Naive B cell (primary cell): ENCODE measurements at regions not wholly inside any gene's neighbourhood (a gene's known extent, or its start where the extent isn't known, plus 50 kb on each side); places are given as distances from the start of the nearest gene placed in this dataset.

ENCODE experiments used
- ATAC-seq, 2 donors: fragments of 150-1000 bp; cut with Tn5 transposase; 2 replicates each; pipeline ENCODE4 v1.10.0; 2021; ENCODE audit warnings: low read depth in 2 of 2, mild to moderate bottlenecking in 2 of 2, moderate library complexity in 2 of 2
- DNase-seq: peaks from one replicate; pipeline ENCODE4 v3.0.0; 2022
- H3K27ac Mint-ChIP-seq, 6 donors: one replicate each; pipeline ENCODE4 v1.8.0; 2020 to 2022; ENCODE audit warnings: mild to moderate bottlenecking in 6 of 6, mixed read lengths in 6 of 6, moderate library complexity in 5 of 6, inconsistent platforms in 2 of 6
- H3K27me3 Mint-ChIP-seq, 3 donors: one replicate each; pipeline ENCODE4 v1.8.0; 2021 to 2022; ENCODE audit warnings: mixed read lengths in 3 of 3, mild to moderate bottlenecking in 1 of 3
- H3K36me3 Mint-ChIP-seq, 2 donors: one replicate each; pipeline ENCODE4 v1.8.0; 2020 to 2022; ENCODE audit warnings: mixed read lengths in 2 of 2, inconsistent platforms in 1 of 2, mild to moderate bottlenecking in 1 of 2
- H3K4me1 Mint-ChIP-seq, 3 donors: one replicate each; pipeline ENCODE4 v1.8.0; 2020 to 2022; ENCODE audit warnings: mixed read lengths in 3 of 3, inconsistent platforms in 1 of 3, mild to moderate bottlenecking in 1 of 3, moderate library complexity in 1 of 3
- H3K4me3 Mint-ChIP-seq, 8 donors: one replicate each; pipeline ENCODE4 v1.8.0; 2020 to 2022; ENCODE audit warnings: mild to moderate bottlenecking in 8 of 8, mixed read lengths in 8 of 8, moderate library complexity in 8 of 8, inconsistent platforms in 2 of 8
- H3K9me3 Mint-ChIP-seq, 7 donors: one replicate each; pipeline ENCODE4 v1.8.0; 2020 to 2022; ENCODE audit warnings: mixed read lengths in 7 of 7, mild to moderate bottlenecking in 5 of 7, inconsistent platforms in 2 of 7, moderate library complexity in 1 of 7

DNA sequence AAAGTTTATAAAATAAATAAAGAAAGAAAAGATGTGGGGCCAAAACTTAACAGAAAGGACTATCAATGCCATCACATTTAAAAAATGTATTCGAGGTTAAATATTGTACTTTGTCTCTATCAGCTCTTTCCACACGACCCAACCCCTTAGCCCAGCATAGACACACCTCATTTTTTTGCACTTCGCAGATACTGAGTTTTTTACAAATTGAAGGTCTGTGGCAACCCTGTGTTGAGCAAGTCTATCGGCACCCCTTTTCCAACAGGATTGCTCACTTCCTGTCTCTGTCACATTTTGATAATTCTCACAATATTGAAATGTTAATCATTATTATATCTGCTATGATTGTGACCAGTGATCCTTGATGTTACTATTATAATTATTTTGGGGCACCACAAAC, 151.6 kb upstream of the TBX20 start:
- no peaks in the 10 kb centered on the region for H3K4me1 Mint-ChIP-seq
- ATAC-seq (no peak), DNase-seq (no peak)
- H3K27ac Mint-ChIP-seq, result no peak overlapping the region
- no peak overlapping the region for H3K4me3 Mint-ChIP-seq
- no peaks in the 10 kb centered on the region for H3K36me3 Mint-ChIP-seq
- H3K9me3 Mint-ChIP-seq, result peaks cover 0 to 3% (median 0%) of the 10 kb centered on the region in 7 donors
- H3K27me3 Mint-ChIP-seq, result peaks cover 3 to 8% (median 5%) of the 10 kb centered on the region in 3 donors

DNA sequence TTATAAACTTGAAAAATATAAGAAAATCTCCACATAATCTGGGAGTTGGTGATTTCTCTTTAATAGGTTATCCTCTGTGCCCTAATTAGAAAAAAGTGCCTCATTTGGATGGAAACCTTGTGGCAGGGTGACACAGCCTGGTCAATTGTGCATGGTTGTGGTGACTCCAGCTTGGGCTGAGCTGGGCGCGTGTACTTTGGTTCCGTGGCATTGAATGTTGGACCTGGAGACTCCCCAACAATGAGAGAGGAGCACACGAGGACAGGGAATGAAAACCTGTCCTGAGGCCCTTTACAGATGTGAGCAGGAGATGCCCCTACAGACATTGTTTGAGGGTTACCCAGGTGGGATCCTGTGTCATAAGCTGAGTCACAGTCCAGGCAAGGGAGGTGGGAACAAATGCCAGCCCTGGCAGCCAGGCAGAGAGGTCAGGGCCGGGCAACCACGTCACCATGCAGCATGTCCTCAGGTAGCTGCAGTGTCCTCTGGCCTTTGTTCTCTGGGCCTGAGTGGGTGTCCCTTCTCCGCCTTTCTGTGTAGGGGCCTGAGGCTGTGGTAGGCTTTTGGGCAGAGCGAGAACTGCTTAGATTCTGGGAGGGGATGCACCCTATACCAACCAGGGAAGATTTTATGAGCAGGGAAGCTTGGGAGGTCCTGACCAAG, 147.4 kb upstream of the TBX20 start:
- Mint-ChIP-seq H3K27me3 (peaks cover 0 to 7% (median 4%) of the 10 kb centered on the region in 3 donors), H3K9me3 (peaks cover 0 to 3% (median 0%) of the 10 kb centered on the region in 7 donors), H3K4me3 (no peak overlapping the region), H3K4me1 (no peaks in the 10 kb centered on the region), H3K27ac (no peak overlapping the region), H3K36me3 (no peaks in the 10 kb centered on the region)
- no peak for DNase-seq
- ATAC-seq, result no peak

GRCh38 chr7:35399840-35400239, 145.9 kb upstream of the TBX20 start:
- no peak for ATAC-seq
- H3K4me3 Mint-ChIP-seq, result no peak overlapping the region
- no peaks in the 10 kb centered on the region for H3K36me3 Mint-ChIP-seq
- peaks cover 0 to 3% (median 0%) of the 10 kb centered on the region in 7 donors for H3K9me3 Mint-ChIP-seq
- no peak for DNase-seq
- peaks cover 0 to 7% (median 4%) of the 10 kb centered on the region in 3 donors for H3K27me3 Mint-ChIP-seq
- H3K4me1 Mint-ChIP-seq, result no peaks in the 10 kb centered on the region
- H3K27ac Mint-ChIP-seq, result no peak overlapping the region

GRCh38 chr7:35399216-35399615, 145.3 kb upstream of the TBX20 start:
- Mint-ChIP-seq H3K9me3 (peaks cover 0 to 3% (median 0%) of the 10 kb centered on the region in 7 donors), H3K27ac (no peak overlapping the region), H3K4me3 (no peak overlapping the region), H3K4me1 (no peaks in the 10 kb centered on the region), H3K36me3 (no peaks in the 10 kb centered on the region), H3K27me3 (peaks cover 0 to 7% (median 4%) of the 10 kb centered on the region in 3 donors)
- DNase-seq (no peak), ATAC-seq (no peak)

DNA sequence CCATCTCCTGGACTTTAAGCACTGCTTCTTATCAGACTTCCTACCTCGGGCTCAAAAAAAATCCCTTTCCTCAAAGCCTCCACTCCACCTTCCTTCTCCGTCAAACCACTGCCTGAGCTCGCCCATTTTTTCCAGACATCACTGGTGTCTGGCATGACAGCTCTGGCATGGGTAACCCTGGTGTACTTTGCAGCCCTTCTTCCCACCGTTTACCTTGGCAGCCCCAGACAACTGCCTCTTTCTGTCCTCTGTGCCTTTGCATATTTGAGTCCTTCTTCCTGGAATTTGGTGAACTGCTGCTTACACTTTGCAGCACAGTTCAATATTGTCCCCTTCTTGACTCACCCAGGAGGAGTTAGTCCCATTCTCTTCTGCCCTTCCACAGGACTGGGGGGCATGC, 144.6 kb upstream of the TBX20 start:
- H3K27me3 Mint-ChIP-seq, result peaks cover 0 to 7% (median 4%) of the 10 kb centered on the region in 3 donors
- DNase-seq (no peak), ATAC-seq (no peak)
- H3K36me3 Mint-ChIP-seq, result no peaks in the 10 kb centered on the region
- H3K4me3 Mint-ChIP-seq, result no peak overlapping the region
- H3K9me3 Mint-ChIP-seq, result peaks cover 0 to 3% (median 0%) of the 10 kb centered on the region in 7 donors
- no peak overlapping the region for H3K27ac Mint-ChIP-seq
- no peaks in the 10 kb centered on the region for H3K4me1 Mint-ChIP-seq

GRCh38 chr7:35390146-35390545, 136.2 kb upstream of the TBX20 start:
- no peaks in the 10 kb centered on the region for H3K9me3 Mint-ChIP-seq
- no peak for ATAC-seq
- H3K4me1 Mint-ChIP-seq, result no peaks in the 10 kb centered on the region
- H3K4me3 Mint-ChIP-seq, result peak overlapping the region in 1 of 8 donors; percentile 31
- H3K27ac Mint-ChIP-seq, result peak overlapping the region in 1 of 6 donors; percentile 79
- peaks cover 0 to 13% (median 0%) of the 10 kb centered on the region in 3 donors for H3K27me3 Mint-ChIP-seq
- H3K36me3 Mint-ChIP-seq, result no peaks in the 10 kb centered on the region
- no peak for DNase-seq

GRCh38 chr7:35389636-35390035, 135.7 kb upstream of the TBX20 start:
- no peaks in the 10 kb centered on the region for H3K36me3 Mint-ChIP-seq
- H3K4me3 Mint-ChIP-seq, result no peak overlapping the region
- DNase-seq, result no peak
- no peak overlapping the region for H3K27ac Mint-ChIP-seq
- ATAC-seq, result no peak
- H3K27me3 Mint-ChIP-seq, result peaks cover 0 to 18% (median 0%) of the 10 kb centered on the region in 3 donors
- H3K4me1 Mint-ChIP-seq, result no peaks in the 10 kb centered on the region
- H3K9me3 Mint-ChIP-seq, result no peaks in the 10 kb centered on the region

DNA sequence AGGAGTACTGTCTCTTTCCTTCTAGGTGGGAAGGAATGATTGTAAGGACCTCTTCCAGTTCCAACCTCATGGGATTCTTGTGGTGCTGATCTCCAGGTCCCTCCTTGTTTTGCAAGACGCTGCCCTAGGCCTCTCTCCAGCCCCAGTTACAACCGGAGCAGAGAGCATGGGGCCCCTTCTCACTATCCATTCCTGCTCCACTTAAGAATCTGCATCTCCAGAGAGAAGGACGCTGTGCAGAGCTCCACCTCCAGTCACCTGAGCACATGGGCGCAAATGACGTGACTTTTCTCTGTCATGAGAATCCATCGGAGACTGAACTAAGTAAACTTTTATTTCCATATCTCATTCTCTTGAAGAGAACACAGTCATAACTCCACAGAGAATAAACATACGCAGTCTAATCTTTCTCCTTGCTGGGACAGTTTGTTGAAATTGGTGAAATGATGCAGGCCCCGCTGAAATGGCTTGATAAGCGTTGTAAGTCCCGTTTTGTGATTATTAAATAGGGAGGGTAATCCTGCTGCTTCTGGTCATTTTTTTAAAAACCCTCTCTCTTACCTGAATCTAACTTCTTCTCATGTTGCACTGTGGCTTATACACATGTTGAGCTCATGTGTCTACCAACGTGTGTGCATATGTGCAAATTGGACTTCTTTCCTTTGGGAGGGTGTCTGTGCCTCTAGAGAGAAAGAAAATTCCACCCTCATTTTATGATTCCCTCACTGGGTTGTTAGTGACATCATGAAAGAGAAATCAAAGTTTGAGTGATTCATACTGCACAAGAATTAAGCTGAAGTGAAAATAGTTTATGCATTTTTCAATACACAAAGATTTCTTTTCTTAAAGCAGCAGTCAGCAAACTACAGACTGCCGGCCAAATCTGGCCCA, 133.2 kb upstream of the TBX20 start:
- Mint-ChIP-seq H3K9me3 (no peaks in the 10 kb centered on the region), H3K27me3 (peaks cover 0 to 18% (median 6%) of the 10 kb centered on the region in 3 donors), H3K4me1 (no peaks in the 10 kb centered on the region), H3K4me3 (no peak overlapping the region), H3K27ac (no peak overlapping the region), H3K36me3 (no peaks in the 10 kb centered on the region)
- ATAC-seq, result no peak
- no peak for DNase-seq

GRCh38 chr7:35386082-35386815, 132.3 kb upstream of the TBX20 start:
- ATAC-seq (no peak), DNase-seq (no peak)
- Mint-ChIP-seq H3K4me3 (no peak overlapping the region), H3K4me1 (no peaks in the 10 kb centered on the region), H3K27ac (no peak overlapping the region), H3K9me3 (no peaks in the 10 kb centered on the region), H3K36me3 (no peaks in the 10 kb centered on the region), H3K27me3 (peaks cover 0 to 18% (median 6%) of the 10 kb centered on the region in 3 donors)

DNA sequence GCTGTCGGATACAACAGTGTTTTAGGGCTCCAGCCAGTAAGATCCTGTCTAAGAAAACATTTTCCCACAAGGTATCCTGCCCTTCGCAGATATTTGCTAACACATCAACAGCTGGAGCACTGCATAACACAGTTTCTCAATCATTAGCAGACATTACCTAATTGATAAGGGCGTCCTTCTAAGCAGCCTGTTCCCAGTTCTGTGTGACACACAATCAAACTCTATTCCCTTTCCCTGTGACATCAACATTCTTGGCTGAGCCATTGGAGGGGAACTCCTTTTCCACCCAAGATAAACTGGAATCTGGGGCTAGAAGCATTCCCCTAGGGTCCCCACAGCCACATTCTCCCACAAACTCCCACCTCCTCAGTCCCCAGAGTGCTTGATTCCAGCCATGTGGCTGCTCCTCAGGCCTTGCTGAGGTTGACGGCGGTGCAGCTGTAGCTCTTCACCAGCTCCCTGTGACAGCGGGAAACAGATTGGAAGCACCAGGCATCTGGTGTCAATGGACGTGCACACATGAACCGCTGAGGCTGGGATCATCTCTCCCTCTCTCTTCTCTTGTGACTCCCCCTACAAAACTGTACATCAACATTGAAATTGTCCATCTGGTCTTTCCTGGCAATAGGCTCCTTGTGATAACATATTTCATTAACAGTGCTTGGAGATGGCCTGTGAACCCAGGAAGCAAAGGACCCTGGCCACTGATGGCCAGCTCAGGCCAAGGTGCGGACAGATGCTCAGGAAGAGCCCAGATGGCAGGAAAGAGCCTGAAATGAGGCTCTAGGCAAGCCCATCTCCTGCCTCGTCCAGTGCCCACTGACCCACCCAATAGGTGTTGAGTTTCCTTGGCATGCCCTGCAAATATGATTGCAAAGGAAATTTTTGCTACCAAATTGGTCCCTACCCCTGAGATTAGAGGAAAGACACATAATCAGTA, 131.1 kb upstream of the TBX20 start:
- no peaks in the 10 kb centered on the region for H3K4me1 Mint-ChIP-seq
- H3K4me3 Mint-ChIP-seq, result no peak overlapping the region
- no peak overlapping the region for H3K27ac Mint-ChIP-seq
- DNase-seq (no peak), ATAC-seq (no peak)
- no peaks in the 10 kb centered on the region for H3K9me3 Mint-ChIP-seq
- H3K27me3 Mint-ChIP-seq, result peaks cover 0 to 21% (median 12%) of the 10 kb centered on the region in 3 donors
- H3K36me3 Mint-ChIP-seq, result no peaks in the 10 kb centered on the region

DNA sequence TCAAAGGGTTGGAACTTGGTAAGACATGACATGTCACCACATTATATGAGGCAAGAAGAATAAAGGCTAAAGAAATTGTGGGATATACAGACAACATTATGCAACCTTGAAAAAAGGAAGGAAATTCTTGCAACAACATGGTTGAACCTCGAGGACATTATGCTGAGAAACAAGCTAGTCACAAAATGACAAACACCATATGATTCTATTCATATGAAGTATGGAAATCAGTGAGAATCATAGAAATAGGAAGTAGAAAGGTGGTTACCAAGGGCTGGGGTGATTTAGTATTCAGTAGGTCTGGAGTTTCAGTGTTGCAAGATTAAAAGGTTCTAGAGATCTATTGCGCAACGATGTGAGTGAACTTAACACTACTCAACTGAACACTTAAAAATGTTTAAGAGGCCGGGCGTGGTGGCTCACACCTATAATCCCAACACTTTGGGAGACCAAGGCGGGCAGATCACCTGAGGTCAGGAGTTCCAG, 126.9 kb upstream of the TBX20 start:
- no peaks in the 10 kb centered on the region for H3K9me3 Mint-ChIP-seq
- no peaks in the 10 kb centered on the region for H3K4me1 Mint-ChIP-seq
- H3K27ac Mint-ChIP-seq, result no peak overlapping the region
- H3K27me3 Mint-ChIP-seq, result peaks cover 20 to 36% (median 22%) of the 10 kb centered on the region in 3 donors
- no peaks in the 10 kb centered on the region for H3K36me3 Mint-ChIP-seq
- H3K4me3 Mint-ChIP-seq, result no peak overlapping the region
- no peak for ATAC-seq
- no peak for DNase-seq

GRCh38 chr7:35379481-35379880, 125.6 kb upstream of the TBX20 start:
- no peak for DNase-seq
- H3K9me3 Mint-ChIP-seq, result peaks cover 0 to 4% (median 2%) of the 10 kb centered on the region in 7 donors

More at GRCh38 chr7:35379481-35379880, 125.6 kb upstream of the TBX20 start:
- H3K4me3 Mint-ChIP-seq, result no peak overlapping the region
- peaks cover 20 to 29% (median 22%) of the 10 kb centered on the region in 3 donors for H3K27me3 Mint-ChIP-seq
- H3K4me1 Mint-ChIP-seq, result no peaks in the 10 kb centered on the region
- no peak for ATAC-seq
- no peak overlapping the region for H3K27ac Mint-ChIP-seq
- H3K36me3 Mint-ChIP-seq, result no peaks in the 10 kb centered on the region
